ENCODE measurements at regions not wholly inside any gene's neighbourhood (a gene's known extent, or its start where the extent isn't known, plus 50 kb on each side); places are given as distances from the start of the nearest gene placed in this dataset.
"Not testable (repeated sequence)": the region's sequence is repeated elsewhere in the genome, so short reads cannot be mapped to it uniquely, and the experiment has no call there.

GRCh38 chr9:78699217-78699616 lies 402.3 kb downstream of the PSAT1 start:
- not testable (repeated sequence) for TF ChIP-seq CTCF (IDR thresholded peaks at IDR 0.05); ZFX (IDR thresholded peaks at IDR 0.05; ENCODE audit: borderline replicate concordance)

All from 22Rv1 (cell line).